IMR-90 (cell line): ENCODE measurements at regions not wholly inside any gene's neighbourhood (a gene's known extent, or its start where the extent isn't known, plus 50 kb on each side); places are given as distances from the start of the nearest gene placed in this dataset.

ENCODE experiments used
- ATAC-seq: fragments of 200-7000 bp; cut with Tn5 transposase; 2 replicates; pipeline ENCODE4 v1.9.1; 2020; ENCODE audit warnings: low read depth, mild to moderate bottlenecking, moderate library complexity
- BruUV-seq: library from RNA; stranded (reverse); fragments of 400-500 nt; replicated peaks from 2 replicates; lab custom pipeline; 2021; lab: Mats Ljungman, UMichigan
- CTCF ChIA-PET: fragments of 300-600 bp; formaldehyde crosslinking; extraction: SDS; loops from one replicate; lab custom pipeline; 2021; ENCODE audit warnings: antibody characterized with exemption; lab: Yijun Ruan, JAX
- POLR2A ChIA-PET: fragments of 300-600 bp; sonication (Branson Sonifier 250); formaldehyde crosslinking; loops from one replicate; lab custom pipeline; 2022; ENCODE audit warnings: antibody characterized with exemption; ENCODE audit not compliant: unreplicated experiment; lab: Charles Lee
- DNase-seq: peaks from one replicate; pipeline ENCODE4 v3.0.0; 2013
- H2AFZ ChIP-seq: replicated peaks from 2 replicates; pipeline ENCODE3; 2013; ENCODE audit warnings: low read length, mild to moderate bottlenecking; ENCODE audit not compliant: poor library complexity
- H2AK5ac ChIP-seq: 2 replicates; pipeline ENCODE4 v1.6.1; 2013; ENCODE audit warnings: low read depth, low read length, inconsistent platforms
- H2AK9ac ChIP-seq: replicated peaks from 2 replicates; pipeline ENCODE3; 2013; ENCODE audit warnings: mild to moderate bottlenecking, low read depth, low read length, moderate library complexity; ENCODE audit not compliant: poor library complexity
- H2BK120ac ChIP-seq: 2 replicates; pipeline ENCODE4 v1.6.1; 2013; ENCODE audit warnings: low read depth, low read length, inconsistent platforms
- H2BK15ac ChIP-seq: 3 replicates; pipeline ENCODE4 v1.6.1; 2013; ENCODE audit warnings: low read depth, low read length, inconsistent platforms
- H2BK20ac ChIP-seq: 2 replicates; pipeline ENCODE4 v1.6.1; 2013; ENCODE audit warnings: low read depth, mild to moderate bottlenecking, inconsistent platforms, low read length, moderate library complexity
- H2BK5ac ChIP-seq: 2 replicates; pipeline ENCODE4 v1.6.1; 2013; ENCODE audit warnings: mild to moderate bottlenecking, low read depth, low read length, inconsistent platforms; ENCODE audit not compliant: poor library complexity, severe bottlenecking
- H3K14ac ChIP-seq: replicated peaks from 2 replicates; pipeline ENCODE4 v1.6.1; 2013; ENCODE audit warnings: low read depth, low read length, inconsistent platforms
- H3K18ac ChIP-seq: 2 replicates; pipeline ENCODE4 v1.6.1; 2013; ENCODE audit warnings: low read depth, low read length, control low read depth
- H3K23ac ChIP-seq: 2 replicates; pipeline ENCODE4 v1.6.1; 2013; ENCODE audit warnings: low read depth, low read length, inconsistent platforms
- H3K27ac ChIP-seq: 2 replicates; pipeline ENCODE4 v1.5.1; 2013; ENCODE audit warnings: mild to moderate bottlenecking, control low read depth, low read length; ENCODE audit not compliant: insufficient read depth
- H3K27me3 ChIP-seq: 2 replicates; pipeline ENCODE4 v1.6.1; 2013; ENCODE audit warnings: low read length; ENCODE audit not compliant: control insufficient read depth, insufficient read depth
- H3K36me3 ChIP-seq: 2 replicates; pipeline ENCODE4 v1.6.1; 2013; ENCODE audit warnings: low read length, mixed read lengths; ENCODE audit not compliant: control insufficient read depth, insufficient read depth
- H3K4ac ChIP-seq: 2 replicates; pipeline ENCODE4 v1.6.1; 2013; ENCODE audit warnings: low read depth, low read length, inconsistent platforms
- H3K4me1 ChIP-seq: 2 replicates; pipeline ENCODE4 v1.6.1; 2013; ENCODE audit warnings: low read length, mixed read lengths; ENCODE audit not compliant: control insufficient read depth, insufficient read depth
- H3K4me2 ChIP-seq: 2 replicates; pipeline ENCODE4 v1.6.1; 2013; ENCODE audit warnings: low read depth, mild to moderate bottlenecking, control low read depth, low read length, moderate library complexity
- H3K4me3 ChIP-seq: 2 replicates; pipeline ENCODE4 v1.5.1; 2013; ENCODE audit warnings: low read depth, mild to moderate bottlenecking, control low read depth, low read length, moderate library complexity; ENCODE audit not compliant: insufficient read depth
- H3K56ac ChIP-seq: 2 replicates; pipeline ENCODE4 v1.6.1; 2013; ENCODE audit warnings: low read length, inconsistent platforms; ENCODE audit not compliant: insufficient read depth; ENCODE audit errors: extremely low read depth
- H3K79me1 ChIP-seq, 2 experiments: 2 replicates each; pipeline ENCODE4 v1.6.1; 2013; ENCODE audit warnings: low read length in 2 of 2, inconsistent platforms in 1 of 2, low read depth in 1 of 2
- H3K9ac ChIP-seq: 2 replicates; pipeline ENCODE4 v1.6.1; 2013; ENCODE audit warnings: low read depth, low read length, control low read depth
- H3K9me1 ChIP-seq: 2 replicates; pipeline ENCODE4 v1.6.1; 2013; ENCODE audit warnings: low read length, inconsistent platforms; ENCODE audit not compliant: insufficient read depth
- H3K9me3 ChIP-seq: 2 replicates; pipeline ENCODE4 v1.6.1; 2013; ENCODE audit warnings: low read length; ENCODE audit not compliant: control insufficient read depth, insufficient read depth
- H4K20me1 ChIP-seq: 2 replicates; pipeline ENCODE4 v1.6.1; 2013; ENCODE audit warnings: low read length, inconsistent platforms; ENCODE audit not compliant: insufficient read depth
- H4K5ac ChIP-seq: 2 replicates; pipeline ENCODE4 v1.6.1; 2013; ENCODE audit warnings: mild to moderate bottlenecking, low read depth, low read length, control low read depth
- H4K8ac ChIP-seq, 2 experiments: 2 replicates each; pipeline ENCODE4 v1.6.1; 2013; ENCODE audit warnings: low read depth in 2 of 2, low read length in 2 of 2, control low read depth in 1 of 2, inconsistent platforms in 1 of 2
- H4K91ac ChIP-seq: 2 replicates; pipeline ENCODE4 v1.6.1; 2013; ENCODE audit warnings: low read depth, low read length, inconsistent platforms; ENCODE audit not compliant: insufficient read depth
- CEBPB ChIP-seq: IDR thresholded peaks from 2 replicates; pipeline ENCODE4 v1.6.1; 2012; ENCODE audit warnings: low read depth, low read length, improper control_type of control experiment
- MAZ ChIP-seq: IDR thresholded peaks from 2 replicates; pipeline ENCODE4 v1.6.1; 2012; ENCODE audit warnings: low read depth, mild to moderate bottlenecking, low read length, improper control_type of control experiment, moderate library complexity, borderline replicate concordance
- dilution Hi-C: fragments of 300-500 bp; cut with HindIII; formaldehyde crosslinking; loops from one replicate; pipeline ENCODE4 v1.14.3; 2018; ENCODE audit warnings: low sequenced_read_pairs; ENCODE audit not compliant: unreplicated experiment
- in situ Hi-C: fragments of 300-500 bp; cut with MboI; formaldehyde crosslinking; loops from 3 replicates; pipeline ENCODE4 v1.14.3; 2019; ENCODE audit warnings: low sequenced_read_pairs, inconsistent platforms, mixed read lengths
- intact Hi-C: fragments of 100-400 bp; cut with micrococcal nuclease; formaldehyde crosslinking; loops from 2 replicates; pipeline ENCODE4 v1.10.0; 2022

- Histone ChIP-seq H3K18ac (no peak overlapping the region), H3K36me3 (no peaks in the 10 kb centered on the region), H2AK5ac (no peak overlapping the region), H3K79me1 (no peaks in the 10 kb centered on the region), H3K27ac (no peak overlapping the region), H3K14ac (no peak overlapping the region), H3K4me3 (no peak overlapping the region), H3K9me1 (no peaks in the 10 kb centered on the region), H4K5ac (no peak overlapping the region), H3K9ac (no peak overlapping the region), H2AK9ac (no peak overlapping the region), H4K20me1 (no peaks in the 10 kb centered on the region), H4K91ac (no peak overlapping the region), H2AFZ (no peak overlapping the region), H2BK120ac (no peak overlapping the region), H2BK5ac (no peak overlapping the region), H3K4me2 (no peak overlapping the region), H3K9me3 (no peaks in the 10 kb centered on the region), H3K4me1 (no peaks in the 10 kb centered on the region), H3K23ac (no peak overlapping the region), H3K56ac (no peak overlapping the region), H2BK15ac (no peak overlapping the region), H4K8ac (no peak overlapping the region), H3K27me3 (no peaks in the 10 kb centered on the region), H3K4ac (no peak overlapping the region), H2BK20ac (no peak overlapping the region)
- intact Hi-C loops = no loop called here
- ATAC-seq (no peak), DNase-seq (no peak)
- dilution Hi-C loops = no loop called here
- no TSS peak for BruUV-seq
- ChIA-PET POLR2A (no interaction called here), CTCF (interaction anchor here (0.6 kb wide), 1 partner anchor 1561 kb away, joined by 6 read pairs; no protein-coding TSS in a partner anchor)
- in situ Hi-C loops = no loop called here
- TF ChIP-seq CEBPB (0 out of 2 replicates have a peak, but pooled peaks have one; percentile 23), MAZ (no peak)
Measured at GRCh38 chr4:134298313-134298712, 96.7 kb upstream of the PABPC4L start.
